Forelimb muscle (tissue), 1 donor: ENCODE measurements at regions not wholly inside any gene's neighbourhood (a gene's known extent, or its start where the extent isn't known, plus 50 kb on each side); places are given as distances from the start of the nearest gene placed in this dataset.

Experiments
- DNase-seq: peaks from one replicate; pipeline ENCODE4 v3.0.0-alpha.2; 2013; ENCODE audit warnings: low read depth

GRCh38 chr6:22808466-22808865 is 239.1 kb downstream of the HDGFL1 start:
- DNase-seq = no peak

- no peak for DNase-seq
Measured at GRCh38 chr6:22809370-22809769, 240.0 kb downstream of the HDGFL1 start.

GRCh38 chr6:22819209-22819608 is 249.8 kb downstream of the HDGFL1 start:
- DNase-seq = no peak

- no peak for DNase-seq
Measured at GRCh38 chr6:22821664-22822320, 252.4 kb downstream of the HDGFL1 start.

GRCh38 chr6:22825210-22825609 is 255.8 kb downstream of the HDGFL1 start:
- DNase-seq = no peak

- DNase-seq = no peak
Measured at GRCh38 chr6:22826961-22827360, 257.6 kb downstream of the HDGFL1 start.

- no peak for DNase-seq
Measured at GRCh38 chr6:22827760-22828159, 258.4 kb downstream of the HDGFL1 start.

GRCh38 chr6:22828179-22829062 is 259.1 kb downstream of the HDGFL1 start:
- peak; percentile 41 for DNase-seq

- no peak for DNase-seq
Measured at GRCh38 chr6:22829070-22829469, 259.7 kb downstream of the HDGFL1 start.

GRCh38 chr6:22830463-22830862 is 261.1 kb downstream of the HDGFL1 start:
- no peak for DNase-seq

- DNase-seq = no peak
Measured at GRCh38 chr6:22833191-22833590, 263.8 kb downstream of the HDGFL1 start.

GRCh38 chr6:22838345-22838744 is 269.0 kb downstream of the HDGFL1 start:
- DNase-seq = no peak

- no peak for DNase-seq
Measured at GRCh38 chr6:22845467-22845866, 276.1 kb downstream of the HDGFL1 start.

GRCh38 chr6:22848121-22848520 is 278.8 kb downstream of the HDGFL1 start:
- no peak for DNase-seq

- no peak for DNase-seq
Measured at GRCh38 chr6:22849921-22850320, 280.6 kb downstream of the HDGFL1 start.

- DNase-seq = no peak
Measured at GRCh38 chr6:22852101-22852500, 282.7 kb downstream of the HDGFL1 start.

GRCh38 chr6:22873513-22874136 is 304.3 kb downstream of the HDGFL1 start:
- peak; percentile 48 for DNase-seq

GRCh38 chr6:22875845-22876244 is 306.5 kb downstream of the HDGFL1 start:
- DNase-seq = no peak

- DNase-seq = no peak
Measured at GRCh38 chr6:22878324-22878701, 308.9 kb downstream of the HDGFL1 start.

GRCh38 chr6:22878706-22879105 is 309.3 kb downstream of the HDGFL1 start:
- DNase-seq = no peak

GRCh38 chr6:22880686-22881433 is 311.5 kb downstream of the HDGFL1 start:
- no peak for DNase-seq

- no peak for DNase-seq
Measured at GRCh38 chr6:22882581-22882980, 313.2 kb downstream of the HDGFL1 start.
